ENCODE measurements at regions not wholly inside any gene's neighbourhood (a gene's known extent, or its start where the extent isn't known, plus 50 kb on each side); places are given as distances from the start of the nearest gene placed in this dataset.

- Histone ChIP-seq H3K9me2 (replicated peaks; ENCODE audit: insufficient read depth, low read length) (no peaks in the 10 kb centered on the region), H3K9ac (ENCODE audit: low read length) (no peak overlapping the region), H3K36me3 (ENCODE audit: low read length) (no peaks in the 10 kb centered on the region), H3K27me3 (ENCODE audit: low read length) (no peaks in the 10 kb centered on the region), H3K79me2 (ENCODE audit: insufficient read depth, low read length) (no peaks in the 10 kb centered on the region), H2AFZ (ENCODE audit: low read depth, low read length, severe bottlenecking) (no peak overlapping the region), H3K27ac (ENCODE audit: low read depth, low read length) (no peak overlapping the region), H3K4me2 (ENCODE audit: low read depth, low read length, poor library complexity, severe bottlenecking) (no peak overlapping the region), H4K20me1 (ENCODE audit: low read depth, low read length) (no peaks in the 10 kb centered on the region), H3K4me3 (ENCODE audit: insufficient read depth, low read length, poor library complexity, severe bottlenecking) (no peak overlapping the region), H3K9me3 (ENCODE audit: insufficient read depth, low read length) (no peaks in the 10 kb centered on the region), H3F3A (ENCODE audit: insufficient read depth) (no peaks in the 10 kb centered on the region)
- TF ChIP-seq CTCF (IDR thresholded peaks at IDR 0.05; ENCODE audit: insufficient read depth, low read length, poor library complexity, severe bottlenecking) (no peak), EZH2phosphoT487 (conservative IDR thresholded peaks at IDR 0.05; ENCODE audit: low read length) (no peak)
These were observed 334.6 kb downstream of the ARL6IP6 start for GRCh38 chr2:153052807-153053559.

- TF ChIP-seq CTCF (IDR thresholded peaks at IDR 0.05; ENCODE audit: insufficient read depth, low read length, poor library complexity, severe bottlenecking) (no peak), EZH2phosphoT487 (conservative IDR thresholded peaks at IDR 0.05; ENCODE audit: low read length) (no peak)
- Histone ChIP-seq H3K4me2 (ENCODE audit: low read depth, low read length, poor library complexity, severe bottlenecking) (no peak overlapping the region), H3K9me2 (replicated peaks; ENCODE audit: insufficient read depth, low read length) (no peaks in the 10 kb centered on the region), H3K9me3 (ENCODE audit: insufficient read depth, low read length) (no peaks in the 10 kb centered on the region), H3K79me2 (ENCODE audit: insufficient read depth, low read length) (no peaks in the 10 kb centered on the region), H3K9ac (ENCODE audit: low read length) (no peak overlapping the region), H3K4me3 (ENCODE audit: insufficient read depth, low read length, poor library complexity, severe bottlenecking) (no peak overlapping the region), H3K36me3 (ENCODE audit: low read length) (no peaks in the 10 kb centered on the region), H4K20me1 (ENCODE audit: low read depth, low read length) (no peaks in the 10 kb centered on the region), H2AFZ (ENCODE audit: low read depth, low read length, severe bottlenecking) (no peak overlapping the region), H3K27me3 (ENCODE audit: low read length) (no peaks in the 10 kb centered on the region), H3F3A (ENCODE audit: insufficient read depth) (no peaks in the 10 kb centered on the region), H3K27ac (ENCODE audit: low read depth, low read length) (no peak overlapping the region)
These were observed 328.8 kb downstream of the ARL6IP6 start for GRCh38 chr2:153047220-153047619.

- Histone ChIP-seq H2AFZ (ENCODE audit: low read depth, low read length, severe bottlenecking) (no peak overlapping the region), H3K9ac (ENCODE audit: low read length) (no peak overlapping the region)
- no peak for TF ChIP-seq EZH2phosphoT487 (conservative IDR thresholded peaks at IDR 0.05; ENCODE audit: low read length)
- TF ChIP-seq CTCF (IDR thresholded peaks at IDR 0.05; ENCODE audit: insufficient read depth, low read length, poor library complexity, severe bottlenecking) = no peak
These were observed 325.0 kb downstream of the ARL6IP6 start for GRCh38 chr2:153043385-153043784.

More at GRCh38 chr2:153043385-153043784, 325.0 kb downstream of the ARL6IP6 start:
- H3F3A ChIP-seq (ENCODE audit: insufficient read depth) = no peaks in the 10 kb centered on the region
- no peaks in the 10 kb centered on the region for H3K36me3 ChIP-seq (ENCODE audit: low read length)
- no peaks in the 10 kb centered on the region for H4K20me1 ChIP-seq (ENCODE audit: low read depth, low read length)
- no peaks in the 10 kb centered on the region for H3K79me2 ChIP-seq (ENCODE audit: insufficient read depth, low read length)
- no peak overlapping the region for H3K4me2 ChIP-seq (ENCODE audit: low read depth, low read length, poor library complexity, severe bottlenecking)
- H3K9me3 ChIP-seq (ENCODE audit: insufficient read depth, low read length) = no peaks in the 10 kb centered on the region
- no peaks in the 10 kb centered on the region for H3K27me3 ChIP-seq (ENCODE audit: low read length)
- no peaks in the 10 kb centered on the region for H3K9me2 ChIP-seq (replicated peaks; ENCODE audit: insufficient read depth, low read length)
- no peak overlapping the region for H3K4me3 ChIP-seq (ENCODE audit: insufficient read depth, low read length, poor library complexity, severe bottlenecking)
- H3K27ac ChIP-seq (ENCODE audit: low read depth, low read length) = no peak overlapping the region

All from SU-DHL-6 (cell line).